Fibroblast of pulmonary artery (primary cell): ENCODE measurements at regions not wholly inside any gene's neighbourhood (a gene's known extent, or its start where the extent isn't known, plus 50 kb on each side); places are given as distances from the start of the nearest gene placed in this dataset.

ENCODE experiments used
- DNase-seq: peaks from one replicate; pipeline ENCODE4 v3.0.0-alpha.2; 2010; ENCODE audit warnings: low read depth
- H3K4me3 ChIP-seq: replicated peaks from 2 replicates; pipeline ENCODE4 v1.5.1; 2011; ENCODE audit warnings: low read depth, mild to moderate bottlenecking, control low read depth, low read length, moderate library complexity
- TF ChIP-seq, protein P1 (sequence below): IDR thresholded peaks from 2 replicates; pipeline ENCODE4 v1.5.1; 2011; ENCODE audit warnings: mild to moderate bottlenecking, control low read depth, low read length, inconsistent platforms; ENCODE audit errors: missing control alignments

DNA sequence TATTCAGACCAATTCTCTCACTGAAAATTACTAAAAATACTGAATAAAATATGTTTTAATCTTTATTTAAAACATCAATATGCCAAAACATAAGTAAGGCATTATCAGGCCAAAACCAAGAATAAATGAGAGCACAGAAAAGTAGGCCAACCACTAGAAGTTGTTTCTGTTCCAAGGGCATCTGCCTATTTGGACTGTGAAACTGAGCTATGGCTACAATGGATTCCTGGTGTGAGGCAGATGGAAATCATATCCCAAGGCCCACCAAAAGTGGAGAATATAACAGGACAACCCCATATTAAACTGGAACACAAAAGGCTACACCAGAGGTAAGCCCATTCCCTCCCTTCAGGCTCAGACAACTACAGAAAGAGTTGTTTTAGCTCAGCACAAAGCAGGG lies 302.8 kb upstream of the IL12A start:
- H3K4me3 ChIP-seq: no peak overlapping the region
- TF ChIP-seq, protein P1, sequence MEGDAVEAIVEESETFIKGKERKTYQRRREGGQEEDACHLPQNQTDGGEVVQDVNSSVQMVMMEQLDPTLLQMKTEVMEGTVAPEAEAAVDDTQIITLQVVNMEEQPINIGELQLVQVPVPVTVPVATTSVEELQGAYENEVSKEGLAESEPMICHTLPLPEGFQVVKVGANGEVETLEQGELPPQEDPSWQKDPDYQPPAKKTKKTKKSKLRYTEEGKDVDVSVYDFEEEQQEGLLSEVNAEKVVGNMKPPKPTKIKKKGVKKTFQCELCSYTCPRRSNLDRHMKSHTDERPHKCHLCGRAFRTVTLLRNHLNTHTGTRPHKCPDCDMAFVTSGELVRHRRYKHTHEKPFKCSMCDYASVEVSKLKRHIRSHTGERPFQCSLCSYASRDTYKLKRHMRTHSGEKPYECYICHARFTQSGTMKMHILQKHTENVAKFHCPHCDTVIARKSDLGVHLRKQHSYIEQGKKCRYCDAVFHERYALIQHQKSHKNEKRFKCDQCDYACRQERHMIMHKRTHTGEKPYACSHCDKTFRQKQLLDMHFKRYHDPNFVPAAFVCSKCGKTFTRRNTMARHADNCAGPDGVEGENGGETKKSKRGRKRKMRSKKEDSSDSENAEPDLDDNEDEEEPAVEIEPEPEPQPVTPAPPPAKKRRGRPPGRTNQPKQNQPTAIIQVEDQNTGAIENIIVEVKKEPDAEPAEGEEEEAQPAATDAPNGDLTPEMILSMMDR: no peak
- DNase-seq: no peak

DNA sequence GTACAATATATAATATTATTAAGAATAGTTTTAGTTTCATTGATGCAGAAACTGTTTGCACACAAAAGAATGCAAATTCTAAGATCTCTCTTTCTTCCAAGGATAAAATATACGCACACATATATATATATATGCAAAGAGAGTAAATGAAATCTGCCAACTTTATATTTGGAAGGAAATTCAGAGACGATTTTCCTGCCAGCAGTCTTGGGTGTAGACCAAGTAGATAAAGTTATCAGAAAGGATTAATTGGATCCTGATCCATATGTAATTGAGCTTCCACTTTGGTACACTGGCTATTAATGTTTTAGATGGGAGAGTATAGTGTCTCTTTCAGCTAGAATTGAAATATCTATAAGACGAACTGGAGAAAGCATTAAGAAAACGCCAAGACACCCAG lies 295.4 kb upstream of the IL12A start:
- DNase-seq: no peak
- H3K4me3 ChIP-seq: no peak overlapping the region
- TF ChIP-seq, protein P1: no peak

DNA sequence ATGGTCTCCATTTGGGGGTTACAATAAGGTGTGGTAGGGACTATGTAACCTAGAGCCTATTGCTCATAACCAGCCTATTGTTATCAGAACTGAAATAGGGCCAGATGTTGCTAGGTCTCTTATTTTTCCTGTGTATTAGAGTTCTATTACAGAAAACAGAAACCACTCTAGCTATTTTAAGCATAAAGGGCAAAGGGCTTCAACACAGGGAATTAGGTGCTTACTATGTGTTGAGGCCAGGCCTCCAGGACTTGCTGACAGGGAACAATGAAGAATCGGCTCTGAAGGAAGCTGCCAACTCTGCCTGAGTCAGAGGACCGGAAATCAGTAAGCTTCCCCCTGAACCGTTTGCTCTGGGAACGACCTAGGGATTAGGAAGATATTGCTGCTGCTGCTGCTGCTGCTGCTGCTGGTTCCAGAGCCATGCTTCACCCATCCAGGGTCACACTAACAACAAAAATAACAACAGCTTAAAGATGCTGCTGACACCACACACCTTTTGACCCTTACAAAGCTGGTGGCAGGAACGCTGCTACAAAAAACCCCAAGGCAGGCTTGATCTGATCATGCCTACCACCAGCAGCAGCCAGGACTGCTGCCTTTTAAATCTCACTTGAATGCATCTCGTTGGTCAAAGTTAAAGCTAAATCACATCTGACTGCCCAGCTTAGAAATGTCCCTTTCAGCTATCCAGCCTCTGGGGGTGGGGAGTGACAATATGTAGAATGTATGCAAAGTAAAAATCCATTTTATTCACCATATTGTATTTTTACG lies 276.9 kb upstream of the IL12A start:
- TF ChIP-seq, protein P1: no peak
- DNase-seq: peak; percentile 96

DNA sequence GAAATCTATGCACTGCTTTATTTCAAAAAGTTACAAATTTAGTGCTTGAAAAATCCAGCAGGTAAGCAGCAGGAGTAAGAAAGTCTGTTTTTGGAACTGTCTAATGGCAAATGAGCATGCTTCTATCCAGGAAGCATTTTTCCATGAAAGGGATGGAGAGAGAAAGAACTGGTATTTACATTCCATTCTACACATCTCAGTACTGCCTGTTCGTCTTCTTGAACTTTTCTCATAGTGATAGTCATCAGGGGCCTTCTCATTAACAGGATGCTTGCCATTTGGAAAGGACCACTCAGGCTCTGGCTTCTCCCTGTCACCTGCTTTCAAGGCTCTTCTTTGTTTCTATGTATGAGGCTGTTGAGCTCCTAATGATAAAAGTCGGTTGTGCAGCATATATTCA lies 267.3 kb upstream of the IL12A start:
- no peak overlapping the region for H3K4me3 ChIP-seq
- TF ChIP-seq, protein P1: no peak
- DNase-seq: no peak

More for the DNA sequence above, 276.9 kb upstream of the IL12A start:
- H3K4me3 ChIP-seq: no peak overlapping the region

DNA sequence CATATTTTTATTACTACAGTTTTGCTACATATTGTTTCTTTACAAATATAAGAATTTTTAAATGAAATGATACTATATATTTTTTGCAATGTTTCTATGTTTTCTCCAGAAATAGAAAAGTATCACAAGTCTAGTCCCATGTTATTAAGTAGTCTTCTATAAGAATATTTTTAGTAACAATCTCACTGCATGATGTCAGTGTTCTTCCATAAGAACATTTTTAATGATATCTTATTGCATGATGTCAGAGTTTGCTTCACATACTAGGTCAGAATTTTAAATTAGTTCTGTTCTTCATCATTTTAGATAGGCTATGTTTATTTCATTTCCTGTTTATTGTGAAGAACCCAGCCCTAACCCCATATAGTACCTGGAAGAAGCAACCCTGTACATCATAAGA lies 265.3 kb upstream of the IL12A start:
- no peak for DNase-seq
- TF ChIP-seq, protein P1: no peak

DNA sequence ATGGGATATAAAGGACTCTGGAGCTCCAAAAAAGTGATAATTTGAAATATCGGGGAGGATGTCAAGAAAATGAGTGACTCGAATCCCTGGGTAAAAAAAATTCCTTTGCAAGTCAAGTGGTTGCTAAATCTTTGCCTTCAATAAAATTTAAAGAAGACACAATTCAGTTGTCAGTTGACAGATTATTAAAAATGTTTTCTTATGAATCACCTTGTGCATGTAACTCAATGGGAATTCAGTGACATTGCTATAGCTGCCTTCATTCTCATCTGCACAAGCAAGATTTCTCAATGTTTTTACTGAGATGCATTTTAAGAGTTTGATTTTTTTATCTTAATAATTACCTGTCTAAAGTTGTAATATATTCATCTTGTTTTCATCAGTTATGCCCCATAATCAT lies 264.0 kb upstream of the IL12A start:
- peak; percentile 25 for DNase-seq
- H3K4me3 ChIP-seq: no peak overlapping the region
- TF ChIP-seq, protein P1: no peak

More for the DNA sequence above, 265.3 kb upstream of the IL12A start:
- H3K4me3 ChIP-seq: no peak overlapping the region
